Activated CD8-positive, alpha-beta memory T cell treated with anti-CD3 and anti-CD28 coated beads, Interleukin-2, amount 50 U/mL, for 4 hours (primary cell): ENCODE measurements at regions not wholly inside any gene's neighbourhood (a gene's known extent, or its start where the extent isn't known, plus 50 kb on each side); places are given as distances from the start of the nearest gene placed in this dataset.

Experiments
- DNase-seq: peaks from one replicate; pipeline ENCODE4 v3.0.0-alpha.2; 2020

DNA sequence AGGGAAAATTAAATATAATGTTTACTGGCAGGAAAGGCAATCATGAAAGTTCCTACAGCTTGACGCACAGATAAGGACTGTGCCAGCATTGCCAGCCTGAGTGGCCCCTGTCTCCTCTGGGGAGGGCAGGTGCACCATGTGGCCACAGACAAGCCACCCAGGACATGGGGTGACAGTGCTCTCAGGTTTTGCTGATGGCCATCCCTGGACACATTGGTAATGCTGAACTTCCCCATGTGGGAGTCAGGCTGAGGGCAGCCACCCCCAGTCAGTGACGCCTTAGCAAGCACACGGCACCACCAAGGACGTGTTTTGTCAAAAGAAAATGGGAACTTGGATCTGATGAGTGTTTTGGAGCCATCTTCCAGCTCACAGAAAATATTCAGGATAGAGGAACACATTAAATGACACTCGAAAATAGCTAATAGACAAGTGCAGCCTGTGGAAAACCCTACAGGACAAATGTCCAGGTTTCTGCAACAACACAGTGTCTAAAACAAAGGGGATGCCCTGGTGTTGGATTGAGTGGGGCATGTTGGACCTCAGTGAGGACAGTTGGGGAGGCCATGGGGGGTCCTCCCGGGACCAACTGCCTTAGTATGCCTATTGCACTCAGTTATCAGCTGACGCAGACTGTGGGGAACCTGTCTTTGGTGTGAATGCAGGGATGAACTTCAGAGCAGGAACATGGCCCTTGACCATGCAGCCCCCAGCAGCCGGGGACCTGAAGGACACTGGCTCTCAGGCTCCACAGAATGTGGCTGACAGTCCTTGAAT lies 1450.5 kb downstream of the BRD1 start:
- DNase-seq: no peak

DNA sequence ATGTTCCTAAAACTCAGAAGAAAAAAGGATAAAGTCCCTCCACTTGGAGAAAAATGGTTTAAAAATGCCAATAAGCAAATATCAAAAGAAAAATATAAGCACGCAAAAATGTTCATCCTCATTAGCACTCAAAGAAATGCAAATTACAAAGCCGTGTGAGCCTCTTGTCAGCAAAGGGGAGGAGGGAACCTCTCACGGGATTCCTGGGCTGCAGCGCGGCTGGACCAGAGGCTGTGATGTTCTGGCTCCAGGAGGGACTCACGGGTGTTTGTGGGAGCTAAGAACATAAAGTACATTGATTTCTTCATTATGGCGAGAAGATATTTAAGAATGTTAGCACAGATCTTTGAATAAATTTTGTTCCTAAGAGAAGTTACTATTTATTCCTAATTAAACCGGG lies 1451.2 kb downstream of the BRD1 start:
- DNase-seq: no peak

DNA sequence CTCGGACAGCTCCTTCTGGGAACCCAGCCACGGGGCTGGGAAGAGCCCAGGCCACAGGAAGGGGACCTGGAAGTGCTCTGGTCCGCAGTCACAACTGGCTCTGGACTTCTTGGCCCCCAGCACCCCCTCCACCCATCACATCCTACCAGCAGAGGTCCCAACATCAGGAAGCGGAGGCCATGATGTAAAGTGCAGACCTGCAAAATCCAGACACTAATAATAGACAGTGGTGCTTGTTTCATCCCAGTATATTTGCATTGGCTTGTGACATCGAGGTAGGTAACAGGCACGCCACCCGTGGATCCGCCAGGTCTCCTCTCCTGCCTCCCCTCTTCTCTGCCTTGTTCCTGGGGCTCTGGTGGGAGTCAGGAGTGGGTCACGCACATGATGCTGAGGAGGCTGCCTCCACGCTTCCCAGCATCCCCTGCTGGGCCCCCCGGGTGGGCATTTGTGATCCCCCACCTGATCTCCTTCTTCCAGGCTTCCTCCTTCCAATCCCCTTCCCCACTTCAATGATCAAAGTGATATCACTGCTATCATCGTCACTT lies 1454.0 kb downstream of the BRD1 start:
- no peak for DNase-seq

DNA sequence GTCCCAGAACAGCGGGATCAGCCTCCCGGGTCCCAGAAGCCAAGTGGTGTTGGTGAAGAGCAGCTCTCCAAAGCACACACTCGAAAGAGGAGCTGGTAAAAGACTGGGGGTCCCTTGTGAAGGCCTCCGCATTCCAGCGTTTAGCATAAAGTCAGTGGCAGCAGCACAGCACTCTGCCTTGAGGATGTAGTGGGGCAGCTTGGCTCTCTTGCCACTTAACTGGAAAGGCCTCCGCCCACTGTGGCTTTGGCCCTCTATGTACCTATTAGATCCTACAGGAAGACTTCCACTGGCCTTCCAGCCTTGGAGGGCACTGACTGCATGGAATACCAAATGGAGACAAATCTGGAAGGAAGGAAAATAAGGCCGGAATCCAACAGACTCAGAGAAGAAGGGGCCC lies 1455.3 kb downstream of the BRD1 start:
- no peak for DNase-seq

DNA sequence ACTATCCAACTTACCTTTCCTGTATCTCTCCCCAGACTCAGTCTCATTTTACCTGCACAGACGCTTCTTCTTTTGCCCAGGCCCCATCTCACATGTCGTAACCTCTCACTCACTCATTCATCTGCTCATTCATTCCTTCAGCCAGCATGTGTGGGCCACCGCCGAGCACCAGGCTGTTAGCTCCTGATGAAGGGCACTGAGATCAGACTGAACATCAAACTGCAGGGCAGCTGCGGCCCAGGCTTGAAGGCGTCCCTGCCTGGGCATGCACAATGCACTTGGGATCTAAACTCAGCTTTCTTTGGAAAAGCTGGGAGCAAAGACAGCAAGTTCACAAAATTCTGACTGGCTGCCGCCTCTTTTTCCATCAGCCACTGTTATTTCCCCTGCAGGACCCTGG lies 1456.3 kb downstream of the BRD1 start:
- DNase-seq: no peak

DNA sequence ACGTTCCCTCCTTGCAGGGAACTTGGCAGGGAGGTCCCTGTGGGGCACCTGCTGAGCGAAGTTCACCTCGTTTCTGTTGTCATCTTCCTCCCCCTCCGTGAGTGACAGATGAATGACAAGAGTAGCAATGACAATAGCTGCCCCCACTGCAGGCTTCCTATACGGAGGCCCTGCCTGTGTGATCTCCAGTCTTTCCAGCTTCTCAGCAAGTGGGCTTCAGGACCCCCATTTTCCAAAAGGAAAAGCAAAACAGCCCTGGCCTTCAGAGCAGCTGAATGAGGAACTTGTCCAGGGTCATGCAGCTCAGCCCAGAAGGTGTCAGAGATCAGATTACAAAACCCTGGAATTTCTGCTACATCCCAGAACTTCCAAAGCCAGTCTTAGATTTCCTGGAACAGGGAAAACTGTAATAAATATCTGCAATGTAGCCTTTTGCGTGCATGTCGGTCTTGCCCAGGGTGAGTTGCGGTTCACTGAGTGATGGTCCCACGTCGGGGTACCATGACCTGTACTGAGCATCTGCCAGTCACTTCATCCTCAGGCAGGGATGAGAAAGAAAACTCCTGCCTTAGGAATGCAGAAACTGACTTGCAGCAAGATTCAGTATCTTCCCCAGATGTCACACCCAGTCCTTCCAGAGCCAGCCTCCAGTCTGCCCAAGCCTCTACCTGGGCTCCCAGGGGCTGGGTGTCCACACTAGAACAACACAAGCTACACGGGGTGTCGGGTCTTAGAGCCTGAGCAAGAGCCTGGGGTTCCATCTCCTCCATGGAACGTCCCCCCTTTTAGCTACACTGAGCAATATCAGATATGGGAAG lies 1457.0 kb downstream of the BRD1 start:
- DNase-seq: no peak

DNA sequence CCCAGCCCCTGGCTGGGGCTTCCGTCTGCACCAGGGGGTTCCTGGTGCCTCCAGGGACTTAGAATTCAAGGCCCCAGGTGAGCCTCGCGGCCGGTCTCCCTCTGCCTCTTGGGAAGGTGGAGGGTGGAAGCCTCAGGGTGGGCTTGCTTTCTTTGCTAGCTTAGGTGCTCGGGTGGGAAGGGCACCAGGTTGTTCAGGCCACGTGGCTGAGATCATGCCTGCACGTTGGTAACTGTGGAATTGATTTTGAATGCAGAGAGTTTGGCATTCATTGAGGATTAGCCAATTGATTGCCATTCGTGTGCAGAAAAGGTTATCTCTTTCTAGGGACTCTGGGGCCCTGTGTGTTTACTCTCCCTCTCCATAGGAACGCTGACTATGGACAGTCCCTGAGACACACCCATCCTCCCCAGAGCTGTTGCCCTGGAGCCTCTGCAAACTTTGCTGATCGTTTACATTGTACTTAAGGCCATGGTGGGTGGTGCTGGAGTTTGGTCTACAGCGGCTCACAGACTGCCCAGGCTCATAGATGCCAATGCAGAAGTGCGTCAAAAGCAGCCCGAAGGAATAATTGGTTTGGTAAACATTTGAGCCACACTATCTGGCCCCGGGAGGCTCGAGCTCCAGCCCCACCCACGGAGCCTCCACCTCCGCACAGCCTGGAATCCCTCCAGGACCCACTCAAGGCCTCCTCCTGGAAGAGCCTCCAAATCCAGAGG lies 1457.7 kb downstream of the BRD1 start:
- no peak for DNase-seq

DNA sequence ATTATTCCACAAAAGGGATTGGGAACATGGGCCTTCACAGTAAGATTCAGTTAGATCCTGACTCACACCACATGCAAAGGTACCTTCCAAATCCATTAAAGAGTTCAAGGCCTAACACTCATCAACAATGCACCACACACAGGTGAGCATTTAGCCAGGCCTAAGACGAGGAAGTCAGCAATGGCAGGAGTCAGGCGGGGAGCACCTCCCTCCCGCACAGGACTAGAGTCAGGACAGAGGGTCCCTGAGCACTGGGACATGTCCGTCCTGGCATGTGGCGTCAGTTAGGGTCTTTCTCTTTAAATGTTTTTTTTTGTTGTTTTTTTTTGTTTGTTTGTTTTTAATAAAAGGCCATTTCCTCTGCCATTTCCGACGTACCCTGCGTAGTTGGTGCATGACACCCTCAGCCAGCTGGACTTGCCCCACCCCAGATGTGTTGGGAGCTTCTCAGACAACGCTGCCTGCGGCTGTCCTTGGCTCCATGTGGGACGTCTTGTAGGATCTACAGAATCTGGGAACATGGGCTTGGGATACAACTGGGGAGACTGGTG lies 1458.6 kb downstream of the BRD1 start:
- no peak for DNase-seq

DNA sequence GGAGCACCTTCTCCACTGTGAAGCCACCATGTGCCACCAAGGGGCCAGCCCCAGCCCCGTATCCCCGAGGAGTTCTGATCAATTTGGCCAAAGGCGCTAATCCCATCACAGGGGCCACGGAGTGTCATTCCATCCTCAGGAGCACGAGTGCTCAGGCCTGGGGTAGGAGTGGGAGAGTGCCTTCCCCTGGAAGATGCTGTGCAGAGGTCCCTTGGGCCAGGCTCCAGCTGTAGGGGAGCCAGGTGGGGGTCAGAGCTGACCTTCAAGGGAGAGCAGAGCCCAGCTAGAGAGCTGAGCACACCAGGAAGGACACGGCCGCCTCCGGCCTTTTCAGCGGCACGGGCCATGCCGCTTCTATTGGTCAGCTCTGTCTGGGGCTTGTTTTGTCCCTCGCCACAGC lies 1459.9 kb downstream of the BRD1 start:
- no peak for DNase-seq

DNA sequence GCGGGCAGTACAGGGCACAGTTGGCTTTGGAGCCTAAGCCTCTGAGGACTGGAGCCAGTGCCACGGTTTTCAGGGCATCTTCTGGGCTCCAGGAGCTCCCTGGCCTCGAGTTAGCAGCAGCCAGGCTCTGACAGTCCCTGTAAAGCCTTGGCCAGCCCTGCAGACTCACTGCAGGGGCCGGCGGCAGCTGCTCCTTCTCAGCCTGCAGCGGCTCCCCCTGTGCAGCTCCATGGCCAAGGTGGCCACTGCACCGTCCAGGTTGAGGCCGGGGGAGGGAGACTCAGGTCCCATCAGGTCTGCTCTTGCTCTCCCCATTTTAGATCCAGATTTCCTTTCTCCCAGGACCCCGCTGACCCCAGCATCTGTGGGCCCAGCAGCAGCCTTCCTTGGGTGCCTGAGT lies 1461.1 kb downstream of the BRD1 start:
- DNase-seq: no peak

DNA sequence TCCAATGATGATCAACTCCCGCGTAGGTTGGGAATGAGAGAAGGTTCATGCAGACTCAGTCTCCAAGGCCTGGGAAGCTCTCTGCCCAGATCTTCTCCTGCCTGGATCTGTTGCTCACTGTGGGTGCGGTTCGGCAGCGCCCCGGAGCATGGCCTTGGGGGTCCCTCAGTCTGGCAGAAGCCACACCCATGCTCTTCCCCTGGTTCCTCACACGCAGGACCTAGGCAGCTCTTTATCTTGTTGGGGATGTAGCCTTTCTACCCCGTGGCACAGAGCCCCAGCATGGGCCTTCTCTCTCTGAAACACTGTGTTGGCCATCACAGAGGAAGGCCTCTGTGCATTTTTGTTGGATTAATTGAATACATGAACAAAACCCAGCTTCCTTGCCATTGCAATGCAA lies 1461.6 kb downstream of the BRD1 start:
- no peak for DNase-seq

DNA sequence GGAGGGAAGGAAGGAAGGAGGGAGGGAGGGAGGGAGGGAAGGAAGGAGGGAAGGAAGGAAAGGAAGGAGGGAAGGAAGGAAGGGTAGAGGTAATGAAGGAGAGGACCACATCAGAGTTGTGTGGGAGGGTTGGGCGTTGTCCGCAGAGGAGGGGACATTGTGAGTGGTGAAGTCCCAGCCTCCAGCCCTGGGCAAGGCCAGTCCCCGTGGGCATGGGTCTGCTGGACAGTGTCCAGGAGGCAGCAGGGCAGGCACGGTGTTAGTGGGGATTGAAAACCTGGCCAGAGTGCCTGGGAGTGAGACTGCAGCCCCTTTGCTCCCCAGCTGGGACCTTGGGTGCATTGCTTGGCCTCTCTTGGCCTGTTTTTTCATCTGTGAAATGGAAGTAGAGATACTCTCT lies 1462.3 kb downstream of the BRD1 start:
- no peak for DNase-seq

DNA sequence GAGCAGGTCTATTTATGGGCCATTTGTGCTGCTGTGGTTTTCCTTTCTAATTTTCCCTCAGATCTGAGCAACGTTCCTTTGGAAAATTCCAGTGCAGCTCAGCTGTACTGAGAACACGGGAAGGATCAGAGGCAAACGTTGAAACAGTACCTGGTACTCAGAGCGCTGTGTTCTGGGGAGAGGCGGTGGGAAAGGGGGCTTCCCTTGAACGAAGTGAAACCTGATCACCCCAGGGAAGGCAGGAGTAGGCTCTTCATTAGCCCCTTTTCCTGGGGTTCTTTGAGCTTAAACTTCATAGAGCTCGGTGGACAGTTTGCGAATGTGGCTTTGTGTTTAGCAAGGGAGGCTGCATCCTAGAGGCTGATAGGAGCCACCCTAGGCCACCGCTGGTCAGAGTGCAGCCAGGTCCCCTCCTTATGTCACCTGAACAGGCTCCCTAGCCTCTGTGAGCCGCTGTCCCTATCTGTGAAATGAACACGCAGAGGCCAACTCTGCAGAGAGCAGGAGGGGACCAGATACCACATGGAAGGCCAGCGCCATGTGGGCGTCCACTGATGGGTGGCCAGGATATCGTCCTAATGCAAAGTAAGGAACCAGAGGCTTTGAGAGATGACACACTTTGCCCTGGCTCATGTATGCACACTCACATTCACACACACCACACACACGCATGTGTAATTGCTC lies 1464.8 kb downstream of the BRD1 start:
- peak; percentile 6 for DNase-seq

DNA sequence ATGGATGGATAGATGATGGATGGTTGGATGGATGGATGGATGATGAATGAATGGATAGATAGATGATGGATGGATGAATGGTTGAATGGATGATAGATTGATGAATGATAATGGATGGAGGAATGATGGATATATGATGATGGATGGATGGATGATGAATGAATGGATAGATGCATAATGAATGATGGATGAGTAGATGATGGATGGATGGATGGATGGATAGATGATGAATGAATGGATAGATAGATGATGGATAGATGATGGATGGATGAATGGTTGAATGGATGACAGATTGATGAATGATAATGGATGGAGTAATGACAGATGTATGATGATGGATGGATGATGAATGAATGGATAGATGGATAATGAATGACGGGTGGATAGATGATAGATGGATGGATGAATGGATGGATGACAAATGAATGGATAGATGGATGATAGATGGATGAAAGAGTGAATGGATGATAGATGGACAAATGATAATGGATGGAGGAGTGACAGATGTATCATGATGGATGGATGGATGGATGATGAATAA lies 1466.5 kb downstream of the BRD1 start:
- no peak for DNase-seq

DNA sequence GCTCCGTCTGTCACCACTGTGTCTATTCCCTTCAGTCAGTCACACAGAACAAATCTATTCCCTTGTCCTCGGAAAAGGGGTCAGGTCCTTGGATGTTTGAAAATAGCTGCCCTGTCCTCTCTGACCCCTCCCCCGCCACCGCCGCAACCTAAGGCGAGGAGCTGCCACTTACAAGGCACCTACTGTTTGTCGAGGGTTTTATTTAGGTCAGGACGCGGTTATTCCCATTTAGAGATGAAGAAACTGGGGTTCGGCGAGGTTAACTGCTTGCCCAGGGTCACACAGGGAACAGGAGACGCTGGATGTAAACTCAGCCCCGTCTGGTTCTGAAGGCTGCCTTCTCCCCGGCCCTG lies 1468.1 kb downstream of the BRD1 start:
- DNase-seq: no peak

DNA sequence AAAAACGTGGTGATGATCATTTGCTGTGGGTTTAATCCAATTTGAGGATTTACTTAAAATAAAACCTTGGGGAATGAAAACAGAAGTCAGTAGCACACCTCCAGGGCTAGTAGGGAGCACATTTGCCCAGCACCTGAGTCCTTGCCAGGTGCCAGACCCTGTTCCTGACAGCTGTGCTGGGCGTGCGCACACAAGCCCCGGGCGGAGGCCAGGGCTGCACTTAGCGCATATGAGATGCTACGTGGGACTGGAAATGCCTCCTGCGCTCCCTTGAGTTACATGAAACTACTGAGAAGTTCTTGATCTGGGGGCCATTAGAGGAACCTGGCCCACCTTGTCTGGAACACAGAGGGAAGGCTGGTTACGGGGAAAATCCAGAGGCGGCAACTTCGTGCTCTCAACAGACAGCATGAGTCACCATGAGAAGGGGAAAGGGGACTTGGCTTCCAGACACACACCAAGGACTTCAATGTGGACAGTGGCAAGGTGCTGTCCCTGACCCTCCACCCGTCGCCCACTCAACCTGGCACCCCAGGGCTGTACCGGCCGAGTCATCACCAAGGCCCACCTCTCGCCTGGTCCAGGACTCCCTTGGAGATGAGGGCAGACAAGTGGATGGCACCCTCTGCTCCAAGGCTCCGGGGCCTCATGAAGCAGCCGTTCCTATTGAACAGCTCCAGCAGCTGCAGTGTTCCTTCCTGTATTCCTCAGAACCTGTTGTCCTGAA lies 1468.6 kb downstream of the BRD1 start:
- peak; percentile 8 for DNase-seq

DNA sequence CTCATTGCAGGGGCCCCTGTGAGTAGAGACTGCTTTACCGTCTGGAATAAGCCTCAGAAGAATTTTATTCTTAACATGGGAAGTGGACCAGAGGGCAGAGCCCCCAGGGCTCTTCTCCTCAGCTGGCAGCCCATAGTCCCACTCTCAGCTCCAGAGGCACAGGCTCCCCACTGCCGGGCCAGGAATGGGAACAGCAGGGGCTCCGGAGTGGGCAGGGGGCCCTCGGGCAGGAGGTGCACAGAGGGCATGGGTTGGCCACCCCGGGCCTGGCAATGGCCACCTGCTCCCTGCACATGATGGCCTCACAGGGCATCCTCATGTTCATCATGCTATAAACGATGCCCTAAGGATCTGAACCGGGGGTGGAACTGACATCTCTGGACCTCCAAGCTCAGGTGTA lies 1469.7 kb downstream of the BRD1 start:
- no peak for DNase-seq

DNA sequence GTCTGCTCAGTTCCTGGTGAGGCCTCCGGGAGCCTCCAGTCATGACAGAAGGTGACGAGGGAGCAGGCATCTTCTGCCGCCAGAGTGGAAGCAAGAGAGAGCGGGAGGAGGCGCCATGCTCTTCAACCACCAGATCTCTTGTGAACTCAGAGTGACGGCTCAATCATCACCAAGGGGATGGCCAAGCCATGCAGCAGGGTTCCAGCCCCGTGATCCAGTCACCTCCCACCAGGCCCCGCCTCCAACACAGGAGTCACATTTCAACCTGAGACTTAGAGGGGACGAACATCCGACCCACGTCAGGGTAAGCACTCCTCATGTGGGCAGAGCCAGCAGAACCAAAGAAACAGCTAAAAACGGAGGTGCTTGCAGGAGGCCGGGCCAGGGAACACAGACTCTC lies 1470.5 kb downstream of the BRD1 start:
- DNase-seq: no peak

DNA sequence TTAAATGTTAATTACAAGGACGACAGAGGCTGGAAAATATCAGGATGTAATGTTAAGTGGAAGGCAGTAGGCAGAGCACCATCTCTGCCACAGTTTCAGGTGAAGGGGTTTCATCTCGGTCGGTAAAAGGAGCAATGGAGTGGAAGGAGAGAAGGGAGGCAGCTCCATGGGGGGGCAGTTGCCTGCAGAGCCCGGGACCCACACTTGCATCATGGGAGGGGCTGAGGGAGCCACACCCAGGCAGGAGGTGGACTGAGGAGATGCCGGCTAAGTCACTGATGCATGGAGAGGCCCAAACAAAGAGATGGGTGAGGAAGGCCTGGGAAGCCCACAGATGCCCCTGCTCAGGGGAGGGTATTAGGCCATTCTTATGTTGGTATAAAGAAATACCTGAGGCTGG lies 1470.9 kb downstream of the BRD1 start:
- DNase-seq: no peak

DNA sequence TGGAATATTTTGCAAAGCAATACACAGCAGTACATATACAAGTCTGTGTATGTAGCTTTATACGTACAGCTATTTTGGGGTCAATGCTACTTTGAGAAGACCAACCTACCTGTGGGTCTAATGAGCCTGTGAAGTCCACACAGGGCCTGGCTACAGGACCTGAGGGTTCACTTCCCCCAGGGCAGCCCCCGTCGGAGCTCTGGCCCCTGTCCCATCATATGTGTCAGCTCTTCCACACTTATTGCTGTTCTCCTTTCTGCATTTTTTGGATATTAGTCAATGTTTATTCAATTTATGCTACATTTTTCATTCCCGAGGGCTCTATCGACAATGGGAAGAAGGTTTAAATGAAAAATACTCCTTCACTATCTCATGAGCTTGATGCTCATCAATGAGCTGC lies 1473.6 kb downstream of the BRD1 start:
- DNase-seq: no peak

DNA sequence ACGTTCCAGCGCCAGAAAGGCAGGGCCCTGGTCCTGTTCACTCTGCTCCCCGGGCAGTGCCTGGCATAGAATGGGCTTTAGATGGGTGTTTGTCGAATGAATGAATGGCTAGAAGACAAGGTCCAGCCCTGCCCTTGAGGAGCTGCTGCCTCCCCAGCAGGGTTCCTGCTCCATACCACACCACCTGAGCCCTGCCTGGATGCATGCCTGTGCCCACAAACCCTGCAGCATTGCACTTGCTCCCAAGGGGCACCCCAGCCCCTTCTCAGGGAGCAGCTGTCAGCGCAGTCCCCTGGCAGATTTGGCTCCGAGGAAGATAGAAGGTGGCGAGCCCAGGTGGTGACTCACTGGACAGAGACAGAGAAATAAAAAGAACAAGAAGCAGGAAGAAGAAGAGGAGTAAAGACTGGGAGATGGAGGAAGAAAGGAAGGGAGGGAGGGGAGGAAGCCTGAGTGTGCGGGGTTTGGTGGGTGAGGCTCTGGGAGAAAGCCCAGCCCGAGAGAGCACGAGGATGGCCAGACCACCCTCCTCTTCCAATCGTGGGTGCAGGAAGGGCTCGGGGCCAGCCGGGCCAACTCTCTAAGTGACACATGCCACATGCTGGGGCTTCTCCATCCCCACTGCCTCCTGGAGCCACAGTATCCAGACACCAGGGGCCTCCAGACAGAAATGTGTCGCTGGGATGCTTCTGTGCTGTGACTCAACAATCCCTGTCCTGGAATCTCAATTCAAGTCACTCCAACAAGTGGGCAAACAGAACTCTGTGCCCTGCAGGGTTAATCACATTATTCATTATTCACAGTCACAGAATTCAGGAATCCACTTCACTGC lies 1474.3 kb downstream of the BRD1 start:
- DNase-seq: no peak
